Right lobe of liver (tissue), 6 donors: ENCODE measurements at regions not wholly inside any gene's neighbourhood (a gene's known extent, or its start where the extent isn't known, plus 50 kb on each side); places are given as distances from the start of the nearest gene placed in this dataset.

Experiments
- ATAC-seq, 4 donors: fragments of 200-7000 bp; cut with Tn5 transposase; one replicate each; pipeline ENCODE4 v1.9.1; 2020; ENCODE audit warnings: mild to moderate bottlenecking in 4 of 4, moderate library complexity in 4 of 4
- DNase-seq, 3 donors: peaks; one replicate each; pipeline ENCODE4 v3.0.0-alpha.2; 2020
- H3K27ac ChIP-seq, 3 donors: fragments of 200-600 bp; one replicate each; pipeline ENCODE4 v1.8.0; 2022
- H3K27me3 ChIP-seq, 2 donors: fragments of 200-600 bp; one replicate each; pipeline ENCODE4 v1.8.0; 2022
- H3K36me3 ChIP-seq, 4 donors: fragments of 200-600 bp; sonication (generic) in 1 of 4; one replicate each; pipeline versions ENCODE4 v1.5.1 to v1.8.0; 2017 to 2022; ENCODE audit warnings: control low read depth in 1 of 4
- H3K4me1 ChIP-seq, 4 donors: fragments of 200-600 bp; sonication (generic) in 1 of 4; one replicate each; pipeline versions ENCODE4 v1.5.1 to v1.8.0; 2017 to 2022; ENCODE audit warnings: control low read depth in 1 of 4
- H3K4me3 ChIP-seq, 3 donors: fragments of 200-600 bp; one replicate each; pipeline ENCODE4 v1.8.0; 2022
- H3K9me3 ChIP-seq, 4 donors: fragments of 200-600 bp; sonication (generic) in 1 of 4; one replicate each; pipeline versions ENCODE4 v1.5.1 to v1.8.0; 2017 to 2022; ENCODE audit warnings: control low read depth in 1 of 4
- CTCF ChIP-seq, 4 donors: fragments of 200-600 bp in 3 of 4; fragments of 450-650 bp in 1 of 4; IDR thresholded peaks; one replicate each; pipeline versions ENCODE4 v1.5.1 to v1.8.0; 2016 to 2022; ENCODE audit warnings: antibody characterized with exemption in 4 of 4, mild to moderate bottlenecking in 2 of 4
- POLR2A ChIP-seq: fragments of 450-650 bp; IDR thresholded peaks from one replicate; pipeline ENCODE4 v1.6.1; 2017; ENCODE audit warnings: antibody characterized with exemption, mild to moderate bottlenecking
- WGBS: methylation state at CpG from one replicate; pipeline ENCODE4 v1.1.6; 2018; ENCODE audit warnings: low coverage, low lambda C conversion rate; ENCODE audit not compliant: insufficient coverage; ENCODE audit errors: missing lambda C conversion rate; 5-methylcytosine and 5-hydroxymethylcytosine counted together
- intact Hi-C, 2 donors: fragments of 100-400 bp; cut with DNase I; formaldehyde crosslinking; loops; one replicate each; pipeline versions ENCODE4 v1.11.2 to v1.14.1; 2022
- donor health status: DM: no; HTN: yes; CAD: no.
- donor health status: DM: no; HTN: no; CAD: no.
- donor health status: DM: no; HTN: no; CAD: no.
- donor health status: DM: no; HTN: yes; CAD: no.
- donor health status: DM: no; HTN: yes; CAD: no.

- intact Hi-C loops = no loop called here
- no peaks in the 10 kb centered on the region for H3K4me1 ChIP-seq
- ATAC-seq = no peak
- no peak for DNase-seq
- TF ChIP-seq CTCF (IDR thresholded peaks at IDR 0.05) (no peak), POLR2A (no peak)
- no peaks in the 10 kb centered on the region for H3K27me3 ChIP-seq
- H3K4me3 ChIP-seq = no peak overlapping the region
- H3K27ac ChIP-seq = no peak overlapping the region
- H3K9me3 ChIP-seq = no peaks in the 10 kb centered on the region
- no peaks in the 10 kb centered on the region for H3K36me3 ChIP-seq
Measured at GRCh38 chr9:13737885-13738284, 458.4 kb upstream of the MPDZ start.

- intact Hi-C loops = no loop called here
- TF ChIP-seq CTCF (IDR thresholded peaks at IDR 0.05) = no peak
- TF ChIP-seq POLR2A = no peak
- ATAC-seq (no peak), DNase-seq (no peak)
- Histone ChIP-seq H3K4me1 (no peaks in the 10 kb centered on the region), H3K4me3 (no peak overlapping the region), H3K27ac (no peak overlapping the region), H3K27me3 (no peaks in the 10 kb centered on the region), H3K9me3 (no peaks in the 10 kb centered on the region), H3K36me3 (no peaks in the 10 kb centered on the region)
- WGBS = 62% methylated on average over 5 of the region's 5 CpGs
Measured at GRCh38 chr9:13735181-13735580, 455.7 kb upstream of the MPDZ start.

- no peaks in the 10 kb centered on the region for H3K36me3 ChIP-seq
- TF ChIP-seq CTCF (IDR thresholded peaks at IDR 0.05) = no peak
- intact Hi-C loops = no loop called here
- no peaks in the 10 kb centered on the region for H3K27me3 ChIP-seq
- no peaks in the 10 kb centered on the region for H3K9me3 ChIP-seq
- no peak overlapping the region for H3K4me3 ChIP-seq
- no peak for DNase-seq
- no peak for ATAC-seq
- H3K4me1 ChIP-seq = no peaks in the 10 kb centered on the region
- no peak overlapping the region for H3K27ac ChIP-seq
- 68% methylated on average over 3 of the region's 3 CpGs for WGBS
Measured at GRCh38 chr9:13734601-13735000, 455.1 kb upstream of the MPDZ start.

GRCh38 chr9:13732290-13732689 is 452.8 kb upstream of the MPDZ start:
- no peak for DNase-seq
- no peak for TF ChIP-seq CTCF (IDR thresholded peaks at IDR 0.05)
- no peak for TF ChIP-seq POLR2A
- Histone ChIP-seq H3K4me3 (no peak overlapping the region), H3K4me1 (no peaks in the 10 kb centered on the region), H3K27ac (no peak overlapping the region), H3K9me3 (no peaks in the 10 kb centered on the region), H3K36me3 (no peaks in the 10 kb centered on the region), H3K27me3 (no peaks in the 10 kb centered on the region)
- ATAC-seq = no peak
- intact Hi-C loops = no loop called here

GRCh38 chr9:13731637-13732036 is 452.1 kb upstream of the MPDZ start:
- H3K9me3 ChIP-seq = no peaks in the 10 kb centered on the region
- ATAC-seq (no peak), DNase-seq (no peak)
- H3K36me3 ChIP-seq = no peaks in the 10 kb centered on the region
- no peak overlapping the region for H3K27ac ChIP-seq
- intact Hi-C loops = no loop called here
- TF ChIP-seq CTCF (IDR thresholded peaks at IDR 0.05) = no peak
- TF ChIP-seq POLR2A = no peak
- 58% methylated on average over 2 of the region's 2 CpGs for WGBS
- no peak overlapping the region for H3K4me3 ChIP-seq
- H3K27me3 ChIP-seq = no peaks in the 10 kb centered on the region
- no peaks in the 10 kb centered on the region for H3K4me1 ChIP-seq
